ENCODE measurements at regions not wholly inside any gene's neighbourhood (a gene's known extent, or its start where the extent isn't known, plus 50 kb on each side); places are given as distances from the start of the nearest gene placed in this dataset.

DNA sequence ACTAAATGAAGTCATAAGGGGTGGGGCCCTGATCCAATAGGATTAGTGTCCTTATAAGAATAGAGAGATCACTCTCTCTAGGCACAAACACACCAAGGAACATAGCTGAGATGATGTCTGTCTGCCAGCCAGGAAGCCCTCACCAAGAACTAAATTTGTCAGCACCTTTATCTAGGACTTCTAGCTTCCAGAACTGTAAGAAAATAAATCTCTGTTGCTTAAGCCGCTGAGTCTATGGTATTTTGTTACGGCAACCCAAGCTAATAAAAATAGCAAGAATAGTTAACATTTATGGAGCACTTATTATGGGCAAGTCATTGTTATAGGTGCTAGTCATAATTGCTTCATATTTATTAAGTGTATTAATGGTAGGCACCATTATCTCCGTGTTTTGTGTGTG, 249.6 kb downstream of the MSRB3 start:
- TF ChIP-seq CTCF (conservative IDR thresholded peaks at IDR 0.05) (no peak), EZH2 (IDR thresholded peaks at IDR 0.05; ENCODE audit: low read depth) (no peak)

Measured in PC-9 (cell line).